ENCODE measurements at regions not wholly inside any gene's neighbourhood (a gene's known extent, or its start where the extent isn't known, plus 50 kb on each side); places are given as distances from the start of the nearest gene placed in this dataset.

- Mint-ChIP-seq H3K4me1 (ENCODE audit: low read depth) (no peaks in the 10 kb centered on the region), H3K9me3 (ENCODE audit: low read depth) (no peaks in the 10 kb centered on the region), H3K4me3 (ENCODE audit: unreplicated experiment) (no peak overlapping the region), H3K27ac (ENCODE audit: unreplicated experiment) (no peak overlapping the region), H3K36me3 (ENCODE audit: low read depth) (no peaks in the 10 kb centered on the region), H3K27me3 (ENCODE audit: low read depth) (peaks cover 16% of the 10 kb centered on the region)
- DNase-seq (ENCODE audit: low spot score): no peak
- TF ChIP-seq CTCF (IDR thresholded peaks at IDR 0.05): no peak
Observed at GRCh38 chr11:112394304-112394703, 133.6 kb upstream of the PLET1 start.

- Mint-ChIP-seq H3K4me3 (ENCODE audit: unreplicated experiment) (no peak overlapping the region), H3K27me3 (ENCODE audit: low read depth) (peaks cover 13% of the 10 kb centered on the region), H3K27ac (ENCODE audit: unreplicated experiment) (no peak overlapping the region), H3K9me3 (ENCODE audit: low read depth) (no peaks in the 10 kb centered on the region), H3K4me1 (ENCODE audit: low read depth) (no peaks in the 10 kb centered on the region), H3K36me3 (ENCODE audit: low read depth) (no peaks in the 10 kb centered on the region)
- DNase-seq (ENCODE audit: low spot score): no peak
- TF ChIP-seq CTCF (IDR thresholded peaks at IDR 0.05): no peak
Observed at GRCh38 chr11:112396076-112396475, 135.4 kb upstream of the PLET1 start.

GRCh38 chr11:112398798-112399478, 138.3 kb upstream of the PLET1 start:
- no peak overlapping the region for H3K27ac Mint-ChIP-seq (ENCODE audit: unreplicated experiment)
- H3K36me3 Mint-ChIP-seq (ENCODE audit: low read depth): no peaks in the 10 kb centered on the region
- H3K4me3 Mint-ChIP-seq (ENCODE audit: unreplicated experiment): no peak overlapping the region
- H3K27me3 Mint-ChIP-seq (ENCODE audit: low read depth): peaks cover 5% of the 10 kb centered on the region
- no peaks in the 10 kb centered on the region for H3K9me3 Mint-ChIP-seq (ENCODE audit: low read depth)
- no peak for DNase-seq (ENCODE audit: low spot score)
- no peaks in the 10 kb centered on the region for H3K4me1 Mint-ChIP-seq (ENCODE audit: low read depth)
- TF ChIP-seq CTCF (IDR thresholded peaks at IDR 0.05): no peak

GRCh38 chr11:112400476-112401014, 139.9 kb upstream of the PLET1 start:
- H3K4me1 Mint-ChIP-seq (ENCODE audit: low read depth): no peaks in the 10 kb centered on the region
- no peak for TF ChIP-seq CTCF (IDR thresholded peaks at IDR 0.05)
- H3K27ac Mint-ChIP-seq (ENCODE audit: unreplicated experiment): no peak overlapping the region
- no peak for DNase-seq (ENCODE audit: low spot score)
- H3K9me3 Mint-ChIP-seq (ENCODE audit: low read depth): no peaks in the 10 kb centered on the region
- H3K27me3 Mint-ChIP-seq (ENCODE audit: low read depth): peaks cover 5% of the 10 kb centered on the region
- no peak overlapping the region for H3K4me3 Mint-ChIP-seq (ENCODE audit: unreplicated experiment)
- H3K36me3 Mint-ChIP-seq (ENCODE audit: low read depth): no peaks in the 10 kb centered on the region

- peaks cover 5% of the 10 kb centered on the region for H3K27me3 Mint-ChIP-seq (ENCODE audit: low read depth)
- no peak overlapping the region for H3K4me3 Mint-ChIP-seq (ENCODE audit: unreplicated experiment)
- H3K27ac Mint-ChIP-seq (ENCODE audit: unreplicated experiment): no peak overlapping the region
- no peaks in the 10 kb centered on the region for H3K4me1 Mint-ChIP-seq (ENCODE audit: low read depth)
- H3K9me3 Mint-ChIP-seq (ENCODE audit: low read depth): no peaks in the 10 kb centered on the region
- no peaks in the 10 kb centered on the region for H3K36me3 Mint-ChIP-seq (ENCODE audit: low read depth)
- no peak for TF ChIP-seq CTCF (IDR thresholded peaks at IDR 0.05)
- no peak for DNase-seq (ENCODE audit: low spot score)
Observed at GRCh38 chr11:112401036-112401769, 140.5 kb upstream of the PLET1 start.

All from chondrocyte (in vitro differentiated cells).